Choroid plexus epithelial cell (primary cell): ENCODE measurements at regions not wholly inside any gene's neighbourhood (a gene's known extent, or its start where the extent isn't known, plus 50 kb on each side); places are given as distances from the start of the nearest gene placed in this dataset.

Experiments
- DNase-seq: peaks from one replicate; pipeline ENCODE4 v3.0.0-alpha.2; 2010; ENCODE audit warnings: low read depth
- H3K4me3 ChIP-seq: 2 replicates; pipeline ENCODE4 v1.5.1; 2011; ENCODE audit warnings: low read depth, mild to moderate bottlenecking, control low read depth, low read length, moderate library complexity
- CTCF ChIP-seq: conservative IDR thresholded peaks from 2 replicates; pipeline ENCODE4 v1.5.1; 2011; ENCODE audit warnings: low read depth, mild to moderate bottlenecking, control low read depth, inconsistent platforms, low read length, moderate library complexity

GRCh38 chr12:30345744-30346471 is 349.8 kb downstream of the IPO8 start:
- peak; percentile 5 for DNase-seq
- TF ChIP-seq CTCF = no peak
- no peak overlapping the region for H3K4me3 ChIP-seq

GRCh38 chr12:30330565-30330964 is 365.1 kb downstream of the IPO8 start:
- DNase-seq = no peak
- H3K4me3 ChIP-seq = no peak overlapping the region
- no peak for TF ChIP-seq CTCF

- peak; percentile 40 for DNase-seq
- TF ChIP-seq CTCF = no peak
- no peak overlapping the region for H3K4me3 ChIP-seq
Measured at GRCh38 chr12:30329281-30329680, 366.4 kb downstream of the IPO8 start.

DNA sequence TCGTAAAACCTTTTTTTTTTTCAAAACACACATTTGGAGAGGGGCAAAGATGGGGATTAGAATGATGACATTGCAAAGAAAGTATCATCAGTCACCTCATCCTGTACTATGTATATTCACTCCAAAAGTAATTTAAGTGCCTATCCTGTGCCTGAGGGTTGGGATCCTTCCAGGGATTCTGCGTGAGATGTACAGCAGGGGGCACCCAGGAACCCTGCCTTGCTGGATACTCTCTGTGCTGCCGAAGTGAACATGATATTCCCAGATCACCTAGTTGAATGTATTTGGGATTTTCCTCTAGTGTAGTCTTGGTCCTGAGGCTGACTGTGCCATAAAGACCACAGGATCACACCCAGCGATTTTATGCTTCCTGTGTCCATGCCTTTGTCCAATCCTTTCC is 372.7 kb downstream of the IPO8 start:
- no peak overlapping the region for H3K4me3 ChIP-seq
- TF ChIP-seq CTCF = peak; percentile 34
- DNase-seq = peak; percentile 4

- H3K4me3 ChIP-seq = no peak overlapping the region
- no peak for DNase-seq
- TF ChIP-seq CTCF = no peak
Measured at GRCh38 chr12:30320561-30320960, 375.1 kb downstream of the IPO8 start.

- H3K4me3 ChIP-seq = no peak overlapping the region
- TF ChIP-seq CTCF = no peak
- no peak for DNase-seq
Measured at GRCh38 chr12:30314506-30315100, 381.1 kb downstream of the IPO8 start.
